LNCaP clone FGC (cell line): ENCODE measurements at regions not wholly inside any gene's neighbourhood (a gene's known extent, or its start where the extent isn't known, plus 50 kb on each side); places are given as distances from the start of the nearest gene placed in this dataset.

Experiments
- DNase-seq: peaks from one replicate; pipeline ENCODE4 v3.0.0-alpha.2; 2011; ENCODE audit warnings: low read depth
- H3K4me3 ChIP-seq: 2 replicates; pipeline ENCODE4 v1.5.1; 2011; ENCODE audit warnings: mild to moderate bottlenecking, low read depth, low read length, control low read depth
- TF ChIP-seq, protein P1 (sequence below): IDR thresholded peaks from 2 replicates; pipeline ENCODE4 v1.5.1; 2012; ENCODE audit warnings: mild to moderate bottlenecking; ENCODE audit not compliant: control insufficient read depth, insufficient read depth; ENCODE audit errors: extremely low read depth

DNA sequence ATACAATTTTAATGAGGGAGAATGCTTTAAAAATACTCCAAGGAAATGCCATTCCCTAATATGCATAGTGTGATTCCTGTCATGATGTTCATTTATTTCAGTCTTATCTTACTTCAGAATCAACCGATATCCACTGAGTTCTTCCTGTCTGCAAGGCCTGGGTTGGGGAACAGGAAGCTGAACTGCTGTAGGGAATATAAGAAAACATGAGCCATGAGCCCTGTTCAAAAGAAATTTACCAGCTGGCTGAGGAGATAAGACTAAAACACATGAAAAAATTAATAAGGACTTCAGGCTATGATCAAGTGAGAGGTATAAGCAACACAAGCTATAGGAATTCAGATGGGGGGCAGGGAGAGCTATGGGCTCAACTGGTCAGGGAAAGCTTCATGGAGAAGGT is 184.7 kb downstream of the PLPP4 start:
- no peak overlapping the region for H3K4me3 ChIP-seq
- no peak for DNase-seq

DNA sequence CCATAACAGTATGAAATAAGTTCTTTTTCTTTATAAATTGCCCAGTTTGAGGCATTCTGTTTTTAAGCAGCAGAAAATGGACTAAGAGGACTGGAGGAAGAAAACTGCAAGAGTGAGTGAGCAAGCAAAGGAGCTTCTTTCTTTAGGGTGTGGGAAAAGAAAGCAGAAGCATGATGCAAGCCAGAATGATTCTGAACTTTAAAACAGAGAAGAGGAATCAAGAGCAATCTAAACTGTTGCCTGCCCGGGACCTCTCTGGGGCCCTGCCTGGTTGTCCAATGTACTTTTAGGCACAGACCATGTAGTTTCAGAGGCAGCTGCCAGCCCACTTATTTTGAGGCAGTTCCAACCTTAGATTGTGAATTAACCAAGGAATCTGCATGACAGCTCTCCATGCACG is 186.3 kb downstream of the PLPP4 start:
- no peak for DNase-seq
- no peak overlapping the region for H3K4me3 ChIP-seq
- TF ChIP-seq, protein P1, sequence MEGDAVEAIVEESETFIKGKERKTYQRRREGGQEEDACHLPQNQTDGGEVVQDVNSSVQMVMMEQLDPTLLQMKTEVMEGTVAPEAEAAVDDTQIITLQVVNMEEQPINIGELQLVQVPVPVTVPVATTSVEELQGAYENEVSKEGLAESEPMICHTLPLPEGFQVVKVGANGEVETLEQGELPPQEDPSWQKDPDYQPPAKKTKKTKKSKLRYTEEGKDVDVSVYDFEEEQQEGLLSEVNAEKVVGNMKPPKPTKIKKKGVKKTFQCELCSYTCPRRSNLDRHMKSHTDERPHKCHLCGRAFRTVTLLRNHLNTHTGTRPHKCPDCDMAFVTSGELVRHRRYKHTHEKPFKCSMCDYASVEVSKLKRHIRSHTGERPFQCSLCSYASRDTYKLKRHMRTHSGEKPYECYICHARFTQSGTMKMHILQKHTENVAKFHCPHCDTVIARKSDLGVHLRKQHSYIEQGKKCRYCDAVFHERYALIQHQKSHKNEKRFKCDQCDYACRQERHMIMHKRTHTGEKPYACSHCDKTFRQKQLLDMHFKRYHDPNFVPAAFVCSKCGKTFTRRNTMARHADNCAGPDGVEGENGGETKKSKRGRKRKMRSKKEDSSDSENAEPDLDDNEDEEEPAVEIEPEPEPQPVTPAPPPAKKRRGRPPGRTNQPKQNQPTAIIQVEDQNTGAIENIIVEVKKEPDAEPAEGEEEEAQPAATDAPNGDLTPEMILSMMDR: no peak

More for the DNA sequence above, 184.7 kb downstream of the PLPP4 start:
- TF ChIP-seq, protein P1: no peak

DNA sequence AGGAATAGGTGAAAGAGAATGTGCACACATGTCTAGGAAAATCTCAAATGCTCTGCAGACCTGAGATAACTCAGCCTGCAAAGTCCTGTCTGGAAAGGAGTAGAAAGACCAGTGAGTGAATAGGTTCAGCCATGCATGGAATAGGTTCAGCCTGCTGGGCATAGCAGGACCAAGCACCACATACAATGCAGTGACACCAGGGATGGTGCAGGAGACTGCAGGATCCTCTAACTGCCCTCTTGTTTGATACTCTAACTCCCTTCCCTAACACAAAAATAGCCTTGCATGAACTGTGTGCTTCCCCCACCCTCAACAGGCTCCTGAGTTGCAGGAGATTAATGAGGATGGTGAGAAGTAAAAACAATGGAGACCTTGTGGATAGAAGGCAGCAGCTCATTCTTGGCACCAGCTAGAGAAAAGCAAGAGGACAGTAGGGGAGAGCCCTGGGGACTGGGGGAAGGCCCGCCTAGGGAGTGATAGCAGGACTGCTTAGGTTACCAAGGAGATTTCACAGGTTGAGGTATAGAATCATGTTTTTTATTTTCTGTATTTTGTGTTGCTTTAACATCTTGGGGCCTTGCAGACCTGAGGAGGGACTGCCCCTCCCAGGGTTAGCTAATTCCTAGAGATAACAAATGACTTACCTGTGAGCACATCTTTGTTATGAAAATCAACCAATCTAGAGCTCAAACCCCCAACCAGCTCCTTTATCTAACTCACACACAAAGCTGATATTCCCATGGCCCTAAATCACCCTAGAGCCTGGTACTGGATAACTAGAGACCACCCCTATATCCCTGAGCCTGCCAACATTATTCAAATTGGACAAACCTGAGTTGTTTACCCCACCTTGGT is 187.8 kb downstream of the PLPP4 start:
- DNase-seq: no peak
- no peak overlapping the region for H3K4me3 ChIP-seq
- TF ChIP-seq, protein P1: no peak

DNA sequence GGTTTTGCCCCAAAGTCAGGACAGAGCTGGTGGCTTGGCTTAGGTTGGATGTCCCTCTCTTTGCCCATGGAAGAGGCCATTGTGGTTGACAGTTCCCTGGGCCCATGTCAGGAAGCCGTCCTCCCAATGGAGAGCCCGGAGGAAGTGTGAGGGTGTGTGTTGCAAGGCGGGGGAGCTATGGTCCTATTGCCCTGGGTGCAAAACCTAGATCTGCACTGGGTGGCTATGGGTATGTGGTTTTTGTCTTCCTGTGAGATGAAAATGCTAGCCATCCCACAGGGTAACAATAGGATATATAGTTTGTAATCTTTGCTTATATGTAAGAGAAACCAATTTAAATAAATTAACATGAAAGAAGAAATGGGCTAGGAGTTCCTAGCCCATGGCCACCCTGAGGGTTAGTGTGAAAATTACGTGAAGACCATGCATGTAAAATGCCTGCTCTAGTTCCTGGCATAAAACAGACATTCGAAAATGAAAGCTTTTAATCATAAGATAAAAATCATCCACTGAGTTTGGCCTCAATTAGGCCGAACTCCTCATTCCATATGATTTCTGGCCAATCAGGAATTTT is 189.2 kb downstream of the PLPP4 start:
- no peak overlapping the region for H3K4me3 ChIP-seq
- no peak for DNase-seq
- TF ChIP-seq, protein P1: no peak

DNA sequence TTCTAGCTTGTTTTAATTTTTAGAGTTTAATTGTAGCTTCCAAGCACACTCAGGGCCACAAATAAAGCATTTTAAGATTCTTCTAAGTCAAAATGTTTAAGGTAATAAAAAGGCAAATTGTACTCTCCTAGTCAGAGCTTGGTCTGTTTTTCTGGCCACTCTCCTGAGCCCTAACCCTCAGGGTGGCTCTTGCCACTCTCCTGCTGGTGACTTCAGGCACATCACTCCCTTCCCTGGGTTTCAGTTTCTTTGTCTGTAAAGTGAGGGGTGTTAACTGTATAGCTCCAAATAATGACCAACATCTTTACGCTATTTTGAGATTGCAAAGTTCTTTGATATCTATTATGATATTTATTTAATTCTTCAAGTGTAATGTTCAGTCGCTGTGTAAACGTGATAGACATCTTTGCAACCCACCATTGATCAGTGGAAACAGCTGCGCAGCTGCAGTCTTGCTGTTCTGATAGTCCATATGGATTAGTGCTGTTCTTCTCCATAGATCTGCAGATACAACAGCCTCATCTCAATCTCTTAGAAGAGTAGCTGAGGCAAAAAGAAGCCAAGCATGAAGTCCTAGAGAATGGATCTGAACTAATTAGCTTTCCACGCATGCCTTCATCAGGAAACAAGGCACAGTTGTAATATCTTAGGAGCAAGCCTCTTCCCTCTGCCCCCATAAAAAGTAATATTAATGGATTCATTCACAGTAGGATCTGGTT is 189.9 kb downstream of the PLPP4 start:
- TF ChIP-seq, protein P1: peak; percentile 26; the same call in 1 of the 2 replicates
- DNase-seq: no peak
- no peak overlapping the region for H3K4me3 ChIP-seq

DNA sequence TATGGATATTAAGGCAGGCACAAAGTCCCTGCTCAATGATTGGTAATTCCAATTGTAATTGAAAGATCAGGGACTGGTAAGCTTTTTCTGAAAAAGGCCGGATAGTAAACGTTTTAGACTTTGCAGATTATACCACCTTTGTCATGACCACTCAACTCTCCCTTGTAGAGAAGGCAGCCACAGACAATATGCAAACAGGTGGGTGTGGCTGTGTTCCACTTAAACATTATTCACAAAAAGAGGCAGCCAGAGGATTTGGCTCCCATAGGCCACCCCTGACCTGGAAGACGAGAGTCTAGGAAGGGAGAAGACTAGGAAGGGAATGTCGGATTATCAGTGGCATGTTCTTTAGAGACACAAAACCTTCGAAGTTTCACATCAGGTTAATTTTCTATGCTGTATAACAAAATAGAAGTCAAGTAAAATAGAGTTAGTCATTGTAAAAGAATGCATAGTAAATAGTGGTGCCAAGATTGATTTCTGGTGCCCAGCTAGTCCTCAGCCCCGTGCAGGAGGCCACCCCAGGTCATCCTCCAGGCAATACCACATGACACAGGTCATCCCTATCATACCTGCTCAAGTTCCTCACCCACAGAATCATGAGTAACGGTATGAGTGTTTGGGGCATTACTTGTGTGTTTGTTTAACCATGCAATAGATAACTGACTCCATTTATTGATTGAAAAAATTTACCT is 193.8 kb downstream of the PLPP4 start:
- no peak overlapping the region for H3K4me3 ChIP-seq
- TF ChIP-seq, protein P1: no peak
- no peak for DNase-seq
